Suprapubic skin (tissue), 4 donors: ENCODE measurements at regions not wholly inside any gene's neighbourhood (a gene's known extent, or its start where the extent isn't known, plus 50 kb on each side); places are given as distances from the start of the nearest gene placed in this dataset.

Source experiments
- DNase-seq, 2 donors: peaks; one replicate each; pipeline ENCODE4 v3.0.0-alpha.2; 2019; ENCODE audit warnings: low spot score in 2 of 2
- H3K27ac ChIP-seq: fragments of 200-600 bp; sonication (generic); one replicate; pipeline ENCODE4 v1.5.1; 2019
- H3K27me3 ChIP-seq: fragments of 200-600 bp; sonication (generic); one replicate; pipeline ENCODE4 v1.5.1; 2019
- H3K36me3 ChIP-seq: fragments of 200-600 bp; sonication (generic); one replicate; pipeline ENCODE4 v1.5.1; 2019
- H3K4me1 ChIP-seq: fragments of 200-600 bp; sonication (generic); one replicate; pipeline ENCODE4 v1.5.1; 2019
- H3K4me3 ChIP-seq: fragments of 200-600 bp; sonication (generic); one replicate; pipeline ENCODE4 v1.5.1; 2019; ENCODE audit warnings: mild to moderate bottlenecking
- H3K9me3 ChIP-seq: fragments of 200-600 bp; sonication (generic); one replicate; pipeline ENCODE4 v1.5.1; 2019
- EP300 ChIP-seq: sonication (generic); formaldehyde crosslinking; IDR thresholded peaks from one replicate; pipeline ENCODE4 v1.6.1; 2017; ENCODE audit warnings: antibody characterized with exemption
- POLR2A ChIP-seq, 2 donors: fragments of 450-650 bp; IDR thresholded peaks; one replicate each; pipeline ENCODE4 v1.6.1; 2017; ENCODE audit warnings: antibody characterized with exemption in 2 of 2, mild to moderate bottlenecking in 2 of 2, moderate library complexity in 2 of 2
- POLR2AphosphoS5 ChIP-seq, 3 donors: sonication (generic); formaldehyde crosslinking; IDR thresholded peaks; one replicate each; pipeline ENCODE4 v1.6.1; 2017; ENCODE audit warnings: antibody characterized with exemption in 3 of 3
- WGBS: methylation state at CpG from one replicate; pipeline ENCODE4 v1.1.5; 2018; 5-methylcytosine and 5-hydroxymethylcytosine counted together
- TF ChIP-seq, protein P1 (sequence below), 2 donors: fragments of 200-600 bp in 1 of 2; fragments of 450-650 bp in 1 of 2; sonication (generic) in 1 of 2; IDR thresholded peaks; one replicate each; pipeline ENCODE4 v1.5.1; 2016 to 2019; ENCODE audit warnings: antibody characterized with exemption in 2 of 2, mild to moderate bottlenecking in 1 of 2, moderate library complexity in 1 of 2

GRCh38 chr6:9532621-9533557, 882.0 kb downstream of the TFAP2A start:
- WGBS = 66% methylated on average over 3 of the region's 3 CpGs

GRCh38 chr6:9527679-9528286, 887.1 kb downstream of the TFAP2A start:
- no peaks in the 10 kb centered on the region for H3K36me3 ChIP-seq
- H3K4me3 ChIP-seq = no peak overlapping the region
- H3K27ac ChIP-seq = no peak overlapping the region
- H3K27me3 ChIP-seq = no peaks in the 10 kb centered on the region
- H3K4me1 ChIP-seq = peaks cover 4% of the 10 kb centered on the region
- no peaks in the 10 kb centered on the region for H3K9me3 ChIP-seq
- DNase-seq = no peak
- 24% methylated on average over 4 of the region's 4 CpGs for WGBS
- no peak for TF ChIP-seq POLR2A (IDR thresholded peaks at IDR 0.05)

More at GRCh38 chr6:9532621-9533557, 882.0 kb downstream of the TFAP2A start:
- no peak for TF ChIP-seq POLR2A (IDR thresholded peaks at IDR 0.05)
- TF ChIP-seq, protein P1, sequence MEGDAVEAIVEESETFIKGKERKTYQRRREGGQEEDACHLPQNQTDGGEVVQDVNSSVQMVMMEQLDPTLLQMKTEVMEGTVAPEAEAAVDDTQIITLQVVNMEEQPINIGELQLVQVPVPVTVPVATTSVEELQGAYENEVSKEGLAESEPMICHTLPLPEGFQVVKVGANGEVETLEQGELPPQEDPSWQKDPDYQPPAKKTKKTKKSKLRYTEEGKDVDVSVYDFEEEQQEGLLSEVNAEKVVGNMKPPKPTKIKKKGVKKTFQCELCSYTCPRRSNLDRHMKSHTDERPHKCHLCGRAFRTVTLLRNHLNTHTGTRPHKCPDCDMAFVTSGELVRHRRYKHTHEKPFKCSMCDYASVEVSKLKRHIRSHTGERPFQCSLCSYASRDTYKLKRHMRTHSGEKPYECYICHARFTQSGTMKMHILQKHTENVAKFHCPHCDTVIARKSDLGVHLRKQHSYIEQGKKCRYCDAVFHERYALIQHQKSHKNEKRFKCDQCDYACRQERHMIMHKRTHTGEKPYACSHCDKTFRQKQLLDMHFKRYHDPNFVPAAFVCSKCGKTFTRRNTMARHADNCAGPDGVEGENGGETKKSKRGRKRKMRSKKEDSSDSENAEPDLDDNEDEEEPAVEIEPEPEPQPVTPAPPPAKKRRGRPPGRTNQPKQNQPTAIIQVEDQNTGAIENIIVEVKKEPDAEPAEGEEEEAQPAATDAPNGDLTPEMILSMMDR (IDR thresholded peaks at IDR 0.05) = no peak
- no peak for TF ChIP-seq POLR2AphosphoS5 (IDR thresholded peaks at IDR 0.05)
- no peak for TF ChIP-seq EP300
- Histone ChIP-seq H3K9me3 (no peaks in the 10 kb centered on the region), H3K4me3 (no peak overlapping the region), H3K27ac (no peak overlapping the region), H3K4me1 (peaks cover under 1% of the 10 kb centered on the region), H3K36me3 (no peaks in the 10 kb centered on the region), H3K27me3 (no peaks in the 10 kb centered on the region)
- DNase-seq = no peak

DNA sequence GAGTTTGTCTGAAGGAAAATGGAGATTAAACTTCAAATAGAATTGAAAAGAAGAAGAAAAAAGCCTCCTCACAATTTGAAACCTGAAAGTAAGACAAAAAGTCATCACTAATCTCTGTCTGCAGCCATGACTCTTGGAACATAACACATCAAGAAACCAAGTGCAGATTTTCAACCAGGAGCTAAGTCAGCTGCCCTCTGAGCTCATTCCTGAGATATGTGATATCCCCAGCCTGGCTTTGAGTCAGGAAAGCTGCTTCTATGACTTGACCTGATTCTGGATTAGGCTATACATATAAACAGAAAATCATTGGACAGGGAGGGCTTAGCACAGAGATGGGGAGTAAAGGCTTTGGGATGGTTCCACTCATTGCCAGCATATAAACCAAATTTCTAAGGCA, 891.4 kb downstream of the TFAP2A start:
- TF ChIP-seq, protein P1 (IDR thresholded peaks at IDR 0.05) = no peak

DNA sequence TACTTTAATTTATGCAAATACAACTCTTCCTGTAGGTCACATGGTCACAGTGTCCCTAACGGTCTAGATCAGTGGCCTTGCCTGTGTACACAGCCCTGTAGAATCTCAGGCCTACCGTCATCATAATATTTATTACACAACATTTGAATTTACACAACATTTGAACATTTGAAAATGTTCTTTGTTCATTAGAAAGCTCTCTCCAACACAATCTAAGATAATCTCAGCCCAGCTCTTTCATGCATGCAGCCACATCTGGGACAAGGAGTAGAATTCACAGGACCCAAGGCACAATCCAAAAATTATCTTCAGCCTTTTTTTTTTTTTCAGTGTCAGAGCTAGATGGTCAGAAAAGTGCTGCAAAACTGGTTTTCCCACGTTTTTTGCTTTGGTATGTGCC, 892.8 kb downstream of the TFAP2A start:
- Histone ChIP-seq H3K4me3 (no peak overlapping the region), H3K4me1 (no peaks in the 10 kb centered on the region), H3K36me3 (no peaks in the 10 kb centered on the region), H3K9me3 (no peaks in the 10 kb centered on the region), H3K27me3 (no peaks in the 10 kb centered on the region), H3K27ac (no peak overlapping the region)
- no peak for DNase-seq
- 64% methylated on average over 3 of the region's 3 CpGs for WGBS
- TF ChIP-seq, protein P1 (IDR thresholded peaks at IDR 0.05) = no peak
- TF ChIP-seq POLR2AphosphoS5 (IDR thresholded peaks at IDR 0.05) (no peak), EP300 (no peak), POLR2A (IDR thresholded peaks at IDR 0.05) (no peak)

More for the DNA sequence above, 891.4 kb downstream of the TFAP2A start:
- DNase-seq = no peak
- Histone ChIP-seq H3K27ac (no peak overlapping the region), H3K36me3 (no peaks in the 10 kb centered on the region), H3K4me3 (no peak overlapping the region), H3K9me3 (no peaks in the 10 kb centered on the region), H3K4me1 (peaks cover 4% of the 10 kb centered on the region), H3K27me3 (no peaks in the 10 kb centered on the region)

DNA sequence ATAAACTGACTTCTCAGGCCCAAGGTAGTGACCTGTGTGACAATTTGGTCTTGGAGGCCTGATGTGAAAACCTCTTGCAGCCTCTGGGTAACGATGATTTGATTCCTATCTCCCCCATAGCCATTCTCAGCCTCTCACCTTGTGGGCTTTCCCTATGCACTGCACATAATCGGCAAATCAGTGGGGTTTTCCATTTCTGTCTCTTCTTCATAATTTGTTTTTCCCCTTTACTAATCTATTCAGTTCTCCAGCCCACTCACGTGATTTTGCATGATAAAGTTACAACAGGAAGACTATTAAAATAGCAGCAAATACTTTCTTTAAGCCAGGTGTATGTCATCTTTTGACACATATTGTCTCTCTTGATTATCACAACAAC, 893.7 kb downstream of the TFAP2A start:
- no peak overlapping the region for H3K27ac ChIP-seq
- no peaks in the 10 kb centered on the region for H3K9me3 ChIP-seq
- WGBS = 59% methylated on average over 3 of the region's 3 CpGs
- H3K4me1 ChIP-seq = peaks cover 2% of the 10 kb centered on the region
- DNase-seq = no peak
- TF ChIP-seq POLR2AphosphoS5 (IDR thresholded peaks at IDR 0.05) (no peak), POLR2A (IDR thresholded peaks at IDR 0.05) (no peak), EP300 (no peak)
- TF ChIP-seq, protein P1 (IDR thresholded peaks at IDR 0.05) = no peak
- H3K27me3 ChIP-seq = no peaks in the 10 kb centered on the region
- no peak overlapping the region for H3K4me3 ChIP-seq
- H3K36me3 ChIP-seq = no peaks in the 10 kb centered on the region
